DND-41 (cell line): ENCODE measurements at regions not wholly inside any gene's neighbourhood (a gene's known extent, or its start where the extent isn't known, plus 50 kb on each side); places are given as distances from the start of the nearest gene placed in this dataset.

Experiments used
- CTCF ChIP-seq: IDR thresholded peaks from 2 replicates; pipeline ENCODE4 v1.5.1; 2012; ENCODE audit warnings: borderline replicate concordance, low read length, moderate library complexity, mild to moderate bottlenecking; ENCODE audit not compliant: poor library complexity, severe bottlenecking; ENCODE audit errors: extremely low read depth
- EZH2 ChIP-seq: IDR thresholded peaks from 3 replicates; pipeline ENCODE4 v1.6.1; 2012; ENCODE audit warnings: borderline replicate concordance, low read depth, mild to moderate bottlenecking, moderate library complexity, low read length, inconsistent platforms; ENCODE audit not compliant: severe bottlenecking

DNA sequence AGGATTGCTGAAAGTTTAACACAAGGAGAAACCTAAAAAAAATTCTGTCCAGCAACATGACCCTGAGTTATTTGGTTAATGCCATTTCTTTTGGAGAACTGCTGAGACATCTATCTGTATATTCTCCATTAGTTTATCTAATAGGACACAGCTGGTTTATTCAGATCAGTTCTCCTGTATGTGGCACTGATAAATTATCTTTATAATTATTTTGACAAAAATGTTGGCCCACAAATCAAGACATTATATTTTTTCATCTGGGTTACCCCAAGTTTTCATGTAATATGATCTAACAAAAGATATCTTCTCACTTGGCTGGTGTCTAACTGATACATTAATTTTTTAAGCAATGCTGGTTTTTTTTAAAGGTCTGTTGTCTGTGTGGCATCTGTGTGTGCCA lies 231.4 kb downstream of the KLF12 start:
- TF ChIP-seq CTCF (no peak), EZH2 (no peak)
